Endothelial cell of umbilical vein (primary cell): ENCODE measurements at regions not wholly inside any gene's neighbourhood (a gene's known extent, or its start where the extent isn't known, plus 50 kb on each side); places are given as distances from the start of the nearest gene placed in this dataset.

Source experiments
- BruUV-seq: library from RNA; stranded (reverse); fragments of 400-500 nt; replicated peaks from 2 replicates; lab custom pipeline; 2021; lab: Mats Ljungman, UMichigan
- CTCF ChIA-PET: fragments of 300-600, 350-600 bp; sonication (Branson Sonifier 250); formaldehyde crosslinking; loops from one replicate; lab custom pipeline; 2021; ENCODE audit warnings: antibody characterized with exemption, inconsistent platforms; lab: Charles Lee
- POLR2A ChIA-PET: fragments of 300-600, 350-600 bp; sonication (Branson Sonifier 250); formaldehyde crosslinking; loops from one replicate; lab custom pipeline; 2021; ENCODE audit warnings: antibody characterized with exemption, inconsistent platforms; lab: Charles Lee
- DNase-seq: peaks from one replicate; pipeline ENCODE4 v3.0.0-alpha.2; 2011; ENCODE audit warnings: low read depth, low spot score
- FAIRE-seq: peaks from 2 replicates; lab custom pipeline; 2011; peaks lifted over from hg19 to GRCh38; lab: Jason Lieb, UNC
- H2AFZ ChIP-seq: 2 replicates; pipeline ENCODE4 v1.6.0; 2012; ENCODE audit warnings: low read depth, low read length, control low read depth, inconsistent platforms
- H3K27ac ChIP-seq: 2 replicates; pipeline ENCODE4 v1.5.1; 2011; ENCODE audit warnings: low read depth, mild to moderate bottlenecking, control low read depth, low read length, moderate library complexity; ENCODE audit not compliant: insufficient read depth
- H3K27me3 ChIP-seq, 2 experiments: 2 replicates each; pipeline versions ENCODE4 v1.6.0 to v1.6.1; 2011; ENCODE audit warnings: low read length in 2 of 2, mixed read lengths in 1 of 2; ENCODE audit not compliant: control insufficient read depth in 2 of 2, insufficient read depth in 2 of 2
- H3K36me3 ChIP-seq, 2 experiments: 2 replicates in 1 of 2; 3 replicates in 1 of 2; pipeline ENCODE4 v1.5.1; 2011; ENCODE audit warnings: low read length in 2 of 2, mild to moderate bottlenecking in 1 of 2, moderate library complexity in 1 of 2; ENCODE audit not compliant: control insufficient read depth in 2 of 2, insufficient read depth in 2 of 2; ENCODE audit errors: extremely low read depth in 1 of 2
- H3K4me1 ChIP-seq: 3 replicates; pipeline ENCODE4 v1.5.1; 2011; ENCODE audit warnings: mild to moderate bottlenecking, low read length; ENCODE audit not compliant: control insufficient read depth, insufficient read depth; ENCODE audit errors: extremely low read depth
- H3K4me2 ChIP-seq: 2 replicates; pipeline ENCODE4 v1.6.1; 2011; ENCODE audit warnings: low read length, control low read depth, mixed read lengths; ENCODE audit not compliant: insufficient read depth
- H3K4me3 ChIP-seq, 3 experiments: fragments of 200-600 bp in 1 of 3; sonication (generic), shearing (Covaris generic) in 1 of 3; replicated peaks in 1 of 3; 2 replicates each; pipeline ENCODE4 v1.5.1; 2011 to 2016; ENCODE audit warnings: control low read depth in 3 of 3, low read length in 3 of 3, mild to moderate bottlenecking in 2 of 3, inconsistent platforms in 1 of 3, low read depth in 1 of 3, moderate library complexity in 1 of 3; ENCODE audit not compliant: insufficient read depth in 1 of 3
- H3K79me2 ChIP-seq: 2 replicates; pipeline ENCODE4 v1.6.0; 2012; ENCODE audit warnings: low read length, inconsistent platforms; ENCODE audit not compliant: control insufficient read depth, insufficient read depth
- H3K9ac ChIP-seq: replicated peaks from 2 replicates; pipeline ENCODE3; 2011; ENCODE audit warnings: low read length, control low read depth; ENCODE audit not compliant: insufficient read depth; ENCODE audit errors: extremely low read depth
- H3K9me1 ChIP-seq: replicated peaks from 3 replicates; pipeline ENCODE4 v1.6.0; 2011; ENCODE audit warnings: mild to moderate bottlenecking, low read length; ENCODE audit not compliant: control insufficient read depth, insufficient read depth; ENCODE audit errors: extremely low read depth
- H3K9me3 ChIP-seq: replicated peaks from 2 replicates; pipeline ENCODE4 v1.5.1; 2012; ENCODE audit warnings: low read length, inconsistent platforms; ENCODE audit not compliant: control insufficient read depth, insufficient read depth
- H4K20me1 ChIP-seq: replicated peaks from 2 replicates; pipeline ENCODE3; 2011; ENCODE audit warnings: mild to moderate bottlenecking, low read length; ENCODE audit not compliant: control insufficient read depth, insufficient read depth; ENCODE audit errors: extremely low read depth
- CTCF ChIP-seq, 2 donors: IDR thresholded peaks; 1 replicate in 1 of 2; 2 replicates in 1 of 2; pipeline ENCODE4 v1.5.1; 2011; ENCODE audit warnings: low read length in 2 of 2, mild to moderate bottlenecking in 2 of 2, moderate library complexity in 2 of 2, control low read depth in 1 of 2, inconsistent platforms in 1 of 2, low read depth in 1 of 2; ENCODE audit not compliant: insufficient read depth in 1 of 2; ENCODE audit errors: extremely low read depth in 1 of 2
- EZH2 ChIP-seq: IDR thresholded peaks from 2 replicates; pipeline ENCODE4 v1.6.1; 2012; ENCODE audit warnings: borderline replicate concordance, low read depth, mild to moderate bottlenecking, moderate library complexity, low read length, inconsistent platforms; ENCODE audit not compliant: severe bottlenecking
- FOS ChIP-seq: IDR thresholded peaks from 2 replicates; pipeline ENCODE4 v1.6.1; 2011; ENCODE audit warnings: mild to moderate bottlenecking, low read length, moderate library complexity, borderline replicate concordance; ENCODE audit not compliant: insufficient read depth
- GATA2 ChIP-seq: IDR thresholded peaks from 2 replicates; pipeline ENCODE4 v1.7.0; 2011; ENCODE audit warnings: low read depth, mild to moderate bottlenecking, moderate library complexity, mixed read lengths, low read length; ENCODE audit not compliant: insufficient read length, insufficient read depth
- JUN ChIP-seq: IDR thresholded peaks from 2 replicates; pipeline ENCODE4 v1.6.1; 2011; ENCODE audit warnings: borderline replicate concordance, low read depth; ENCODE audit not compliant: insufficient read length, insufficient read depth
- MAX ChIP-seq: IDR thresholded peaks from 2 replicates; pipeline ENCODE4 v1.6.1; 2011; ENCODE audit not compliant: insufficient read depth, insufficient read length
- MYC ChIP-seq: IDR thresholded peaks from one replicate; pipeline ENCODE4 v1.6.1; 2011; ENCODE audit warnings: mild to moderate bottlenecking, low read depth, low read length
- POLR2A ChIP-seq: IDR thresholded peaks from 2 replicates; pipeline ENCODE4 v1.6.1; 2012; ENCODE audit warnings: low read depth, mild to moderate bottlenecking, control low read depth, low read length
- POLR2AphosphoS5 ChIP-seq: IDR thresholded peaks from 2 replicates; pipeline ENCODE4 v1.6.1; 2012; ENCODE audit warnings: low read depth, mild to moderate bottlenecking, control low read depth, low read length, moderate library complexity; ENCODE audit not compliant: insufficient read depth
- dilution Hi-C: fragments of 300-500 bp; cut with MboI; formaldehyde crosslinking; loops from one replicate; pipeline ENCODE4 v1.15.0; 2019; ENCODE audit warnings: low sequenced_read_pairs; ENCODE audit not compliant: extremely low pct_ligation_motif_present
- intact Hi-C: fragments of 100-400 bp; cut with micrococcal nuclease; formaldehyde crosslinking; loops from one replicate; pipeline ENCODE4 v1.10.0; 2022

GRCh38 chr18:1928711-1929110 is 642.6 kb downstream of the METTL4 start:
- no peak for FAIRE-seq
- DNase-seq: no peak
- POLR2A ChIA-PET: no interaction called here
- no TSS peak for BruUV-seq
- dilution Hi-C loops: no loop called here
- H3K9ac ChIP-seq: no peak overlapping the region
- peaks cover under 1% of the 10 kb centered on the region for H3K9me3 ChIP-seq
- H3K4me1 ChIP-seq: no peaks in the 10 kb centered on the region
- CTCF ChIA-PET: no interaction called here
- no peaks in the 10 kb centered on the region for H4K20me1 ChIP-seq
- no peak overlapping the region for H3K4me2 ChIP-seq
- no peaks in the 10 kb centered on the region for H3K36me3 ChIP-seq
- TF ChIP-seq POLR2A: no peak
- no peak for TF ChIP-seq FOS
- TF ChIP-seq CTCF (IDR thresholded peaks at IDR 0.05; ENCODE audit: extremely low read depth in 1 of 2, insufficient read depth in 1 of 2, low read depth in 1 of 2, low read length in 2 of 2): no peak
- TF ChIP-seq MAX: no peak
- intact Hi-C loops: no loop called here
- no peak overlapping the region for H3K4me3 ChIP-seq
- H2AFZ ChIP-seq: no peak overlapping the region
- no peaks in the 10 kb centered on the region for H3K9me1 ChIP-seq
- H3K27me3 ChIP-seq: no peaks in the 10 kb centered on the region
- H3K27ac ChIP-seq: no peak overlapping the region
- H3K79me2 ChIP-seq: no peaks in the 10 kb centered on the region

DNA sequence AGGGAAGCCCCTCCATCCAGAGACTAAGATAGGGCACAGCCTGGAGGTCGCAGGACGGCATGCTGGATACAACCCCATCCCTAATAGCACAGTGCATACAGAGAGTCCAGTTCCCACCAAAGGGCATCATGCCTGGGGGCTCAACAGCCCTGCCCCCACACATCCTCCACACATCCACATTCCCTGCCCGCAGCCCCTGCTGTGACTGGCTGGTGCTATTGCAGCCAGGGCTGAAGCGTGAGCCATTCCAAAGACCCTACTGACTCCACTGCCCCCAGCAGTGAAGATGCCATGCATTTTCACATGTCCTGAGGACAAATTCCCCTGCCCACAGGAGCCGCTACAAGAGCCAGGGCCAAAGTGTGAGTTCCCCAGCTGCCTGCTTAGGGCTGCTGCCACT is 641.6 kb downstream of the METTL4 start:
- no peaks in the 10 kb centered on the region for H3K36me3 ChIP-seq
- intact Hi-C loops: no loop called here
- no peak overlapping the region for H3K4me3 ChIP-seq
- dilution Hi-C loops: no loop called here
- no peak overlapping the region for H2AFZ ChIP-seq
- CTCF ChIA-PET: no interaction called here
- no peaks in the 10 kb centered on the region for H3K27me3 ChIP-seq
- H3K4me1 ChIP-seq: no peaks in the 10 kb centered on the region
- no peak for DNase-seq
- no peak overlapping the region for H3K9ac ChIP-seq
- no peak overlapping the region for H3K27ac ChIP-seq
- no peak for FAIRE-seq
- no peak overlapping the region for H3K4me2 ChIP-seq
- H3K9me1 ChIP-seq: no peaks in the 10 kb centered on the region
- no TSS peak for BruUV-seq
- TF ChIP-seq EZH2 (no peak), POLR2A (no peak), JUN (no peak), GATA2 (no peak), CTCF (IDR thresholded peaks at IDR 0.05; ENCODE audit: extremely low read depth in 1 of 2, insufficient read depth in 1 of 2, low read depth in 1 of 2, low read length in 2 of 2) (no peak), MYC (no peak), FOS (no peak), POLR2AphosphoS5 (no peak), MAX (no peak)
- no peaks in the 10 kb centered on the region for H4K20me1 ChIP-seq
- POLR2A ChIA-PET: no interaction called here
- H3K9me3 ChIP-seq: peaks cover 4% of the 10 kb centered on the region
- H3K79me2 ChIP-seq: no peaks in the 10 kb centered on the region
